ENCODE measurements at regions not wholly inside any gene's neighbourhood (a gene's known extent, or its start where the extent isn't known, plus 50 kb on each side); places are given as distances from the start of the nearest gene placed in this dataset.

DNA sequence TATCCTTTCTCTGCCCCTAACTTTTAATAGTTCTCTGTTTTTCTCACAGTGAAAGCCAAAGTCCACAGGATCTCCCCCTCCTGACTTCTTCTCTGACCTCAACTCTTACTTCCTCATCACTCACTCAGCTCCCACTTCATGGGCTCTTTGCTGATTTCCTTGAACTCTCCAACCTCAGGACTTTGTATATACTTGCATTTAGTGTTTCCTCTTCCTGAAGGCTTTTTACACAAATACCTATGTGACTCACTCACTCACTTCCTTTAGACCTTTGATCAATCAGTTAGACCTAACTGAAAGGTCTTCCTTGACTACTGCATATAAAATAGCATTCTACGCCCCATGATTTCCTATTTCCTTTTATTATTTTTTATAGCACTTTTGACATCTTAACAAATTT, 233.1 kb upstream of the MEX3C start:
- Histone ChIP-seq H3K4me3 (replicated peaks; ENCODE audit: low read depth, low read length) (no peak overlapping the region), H3K36me3 (ENCODE audit: control insufficient read depth, insufficient read depth, low read length) (no peaks in the 10 kb centered on the region), H3K27me3 (replicated peaks; ENCODE audit: control insufficient read depth, insufficient read depth, low read length) (no peaks in the 10 kb centered on the region)
- DNase-seq (ENCODE audit: extremely low read depth, insufficient read length), result no peak
- TF ChIP-seq, protein P1, sequence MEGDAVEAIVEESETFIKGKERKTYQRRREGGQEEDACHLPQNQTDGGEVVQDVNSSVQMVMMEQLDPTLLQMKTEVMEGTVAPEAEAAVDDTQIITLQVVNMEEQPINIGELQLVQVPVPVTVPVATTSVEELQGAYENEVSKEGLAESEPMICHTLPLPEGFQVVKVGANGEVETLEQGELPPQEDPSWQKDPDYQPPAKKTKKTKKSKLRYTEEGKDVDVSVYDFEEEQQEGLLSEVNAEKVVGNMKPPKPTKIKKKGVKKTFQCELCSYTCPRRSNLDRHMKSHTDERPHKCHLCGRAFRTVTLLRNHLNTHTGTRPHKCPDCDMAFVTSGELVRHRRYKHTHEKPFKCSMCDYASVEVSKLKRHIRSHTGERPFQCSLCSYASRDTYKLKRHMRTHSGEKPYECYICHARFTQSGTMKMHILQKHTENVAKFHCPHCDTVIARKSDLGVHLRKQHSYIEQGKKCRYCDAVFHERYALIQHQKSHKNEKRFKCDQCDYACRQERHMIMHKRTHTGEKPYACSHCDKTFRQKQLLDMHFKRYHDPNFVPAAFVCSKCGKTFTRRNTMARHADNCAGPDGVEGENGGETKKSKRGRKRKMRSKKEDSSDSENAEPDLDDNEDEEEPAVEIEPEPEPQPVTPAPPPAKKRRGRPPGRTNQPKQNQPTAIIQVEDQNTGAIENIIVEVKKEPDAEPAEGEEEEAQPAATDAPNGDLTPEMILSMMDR (IDR thresholded peaks at IDR 0.05; ENCODE audit: insufficient read depth, low read length, poor library complexity, severe bottlenecking), result no peak

DNA sequence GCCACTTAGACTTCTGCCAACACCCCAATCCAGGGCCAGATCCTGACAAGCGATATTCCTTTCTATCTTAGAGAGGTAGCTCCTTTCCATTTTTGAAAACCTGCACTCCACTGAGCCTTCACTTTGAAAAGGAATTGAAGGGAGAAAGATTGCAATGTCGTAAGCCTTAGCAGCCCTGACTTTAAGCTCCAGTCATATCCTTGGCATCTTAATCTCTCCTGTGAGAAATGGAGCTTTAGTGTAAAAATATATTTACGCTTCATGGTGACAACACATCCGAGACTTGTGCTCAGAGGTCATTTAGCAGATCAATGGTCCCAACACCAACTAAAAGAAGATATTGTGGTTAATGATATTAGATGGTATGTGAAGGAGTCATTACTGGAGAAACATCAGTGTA, 235.8 kb upstream of the MEX3C start:
- TF ChIP-seq, protein P1 (IDR thresholded peaks at IDR 0.05; ENCODE audit: insufficient read depth, low read length, poor library complexity, severe bottlenecking), result no peak
- no peak for DNase-seq (ENCODE audit: extremely low read depth, insufficient read length)
- H3K4me3 ChIP-seq (replicated peaks; ENCODE audit: low read depth, low read length), result no peak overlapping the region
- H3K27me3 ChIP-seq (replicated peaks; ENCODE audit: control insufficient read depth, insufficient read depth, low read length), result no peaks in the 10 kb centered on the region
- H3K36me3 ChIP-seq (ENCODE audit: control insufficient read depth, insufficient read depth, low read length), result no peaks in the 10 kb centered on the region

DNA sequence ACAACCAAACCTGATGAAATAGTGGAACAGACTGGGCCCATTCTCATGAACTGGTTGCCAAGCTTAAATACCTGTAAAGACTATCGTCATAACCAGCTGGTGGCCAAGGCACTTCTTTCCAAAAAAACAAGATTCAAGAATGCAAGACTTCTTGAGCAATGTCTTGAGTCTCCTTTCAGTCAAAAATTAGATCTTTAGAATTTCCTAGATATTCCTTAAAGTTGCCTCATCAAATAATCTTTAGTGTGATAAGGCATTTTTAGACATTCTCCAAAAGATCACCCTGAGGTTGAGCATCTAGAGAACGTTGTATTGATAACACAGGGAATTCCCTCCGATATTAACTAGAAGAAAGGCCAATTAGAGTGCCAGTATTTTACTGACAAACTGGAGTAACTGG, 236.4 kb upstream of the MEX3C start:
- Histone ChIP-seq H3K36me3 (ENCODE audit: control insufficient read depth, insufficient read depth, low read length) (no peaks in the 10 kb centered on the region), H3K4me3 (replicated peaks; ENCODE audit: low read depth, low read length) (no peak overlapping the region), H3K27me3 (replicated peaks; ENCODE audit: control insufficient read depth, insufficient read depth, low read length) (no peaks in the 10 kb centered on the region)
- DNase-seq (ENCODE audit: extremely low read depth, insufficient read length), result no peak
- TF ChIP-seq, protein P1 (IDR thresholded peaks at IDR 0.05; ENCODE audit: insufficient read depth, low read length, poor library complexity, severe bottlenecking), result no peak

DNA sequence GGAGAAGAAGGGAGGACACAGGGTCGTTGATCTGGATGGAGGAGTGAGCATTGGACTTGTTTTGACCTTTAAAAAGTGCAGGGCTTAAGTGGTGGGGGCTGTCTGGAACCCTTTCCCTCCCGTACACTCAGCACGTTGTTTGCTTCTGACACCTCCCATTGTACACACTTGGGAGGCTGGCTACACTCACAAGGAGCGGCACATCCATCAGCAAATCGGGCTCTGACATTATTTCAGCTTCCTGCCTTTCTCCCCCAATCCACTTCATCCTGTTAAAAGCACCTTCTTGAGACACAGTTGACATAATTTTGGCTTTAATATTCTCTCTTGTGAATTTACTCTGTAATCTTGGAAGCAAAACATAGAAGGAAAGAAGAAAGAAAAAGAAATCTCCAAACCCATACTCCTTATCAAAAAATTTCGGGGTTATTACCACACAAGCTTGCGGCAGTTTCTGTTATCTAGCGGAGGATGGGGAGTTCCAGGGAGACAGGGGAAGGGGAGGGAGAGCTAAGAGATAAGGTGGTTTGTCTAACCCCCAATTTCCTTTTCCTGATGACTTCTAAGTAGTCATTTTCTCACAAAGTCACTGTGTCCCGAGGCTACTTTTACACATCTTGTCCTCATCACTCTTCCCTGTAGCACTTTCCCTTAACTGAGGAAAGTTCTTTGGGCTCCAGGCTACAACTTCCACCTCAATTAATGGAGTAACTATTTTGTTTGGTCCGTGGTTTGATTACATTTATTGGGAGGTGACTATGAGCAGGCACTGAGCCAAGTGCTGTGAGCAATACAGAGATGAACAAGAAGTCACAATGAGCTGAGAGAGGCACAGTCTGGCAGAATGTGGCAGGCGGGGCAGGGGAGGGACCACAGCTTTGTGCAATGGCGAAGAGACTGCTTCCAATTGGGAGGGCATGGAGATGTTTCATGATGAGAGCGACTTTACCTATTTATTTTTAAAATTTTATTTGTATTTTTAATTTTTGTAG, 240.1 kb upstream of the MEX3C start:
- Histone ChIP-seq H3K36me3 (ENCODE audit: control insufficient read depth, insufficient read depth, low read length) (no peaks in the 10 kb centered on the region), H3K27me3 (replicated peaks; ENCODE audit: control insufficient read depth, insufficient read depth, low read length) (no peaks in the 10 kb centered on the region), H3K4me3 (replicated peaks; ENCODE audit: low read depth, low read length) (no peak overlapping the region)
- TF ChIP-seq, protein P1 (IDR thresholded peaks at IDR 0.05; ENCODE audit: insufficient read depth, low read length, poor library complexity, severe bottlenecking), result no peak
- DNase-seq (ENCODE audit: extremely low read depth, insufficient read length), result no peak

DNA sequence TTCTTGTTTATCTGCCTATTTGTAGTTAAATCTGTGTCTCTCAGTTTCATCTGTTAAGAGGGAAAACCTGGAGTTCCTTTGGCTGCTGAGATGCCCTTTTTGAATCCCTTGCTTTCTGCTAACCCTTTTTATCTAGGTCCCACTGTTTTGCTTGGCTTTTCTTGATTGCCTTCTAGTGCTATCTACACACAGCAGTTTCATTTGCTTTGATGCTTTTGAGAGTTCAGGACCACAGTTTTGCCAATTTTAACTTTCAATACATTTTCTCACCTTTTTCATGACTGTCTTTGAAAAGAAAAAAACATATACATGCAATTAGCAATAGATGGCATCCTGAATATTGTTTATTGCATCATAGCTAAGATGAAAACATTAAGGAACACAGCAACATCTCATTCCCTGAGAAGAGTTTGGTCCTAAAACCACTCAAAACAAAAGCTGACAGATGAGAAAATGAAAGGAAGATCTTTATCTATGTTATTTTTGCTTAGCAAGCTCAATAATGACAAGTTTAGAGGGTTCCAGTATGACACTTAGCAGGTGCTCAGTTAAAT, 241.4 kb upstream of the MEX3C start:
- TF ChIP-seq, protein P1 (IDR thresholded peaks at IDR 0.05; ENCODE audit: insufficient read depth, low read length, poor library complexity, severe bottlenecking), result no peak
- no peaks in the 10 kb centered on the region for H3K36me3 ChIP-seq (ENCODE audit: control insufficient read depth, insufficient read depth, low read length)
- 0 out of 2 replicates have a peak, but pooled peaks cover 1% of the 10 kb centered on the region for H3K27me3 ChIP-seq (replicated peaks; ENCODE audit: control insufficient read depth, insufficient read depth, low read length)
- no peak overlapping the region for H3K4me3 ChIP-seq (replicated peaks; ENCODE audit: low read depth, low read length)
- DNase-seq (ENCODE audit: extremely low read depth, insufficient read length), result no peak

Data from GM06990 (cell line).